D721Med (cell line): ENCODE measurements at regions not wholly inside any gene's neighbourhood (a gene's known extent, or its start where the extent isn't known, plus 50 kb on each side); places are given as distances from the start of the nearest gene placed in this dataset.

Experiments
- DNase-seq: peaks from one replicate; pipeline ENCODE4 v3.0.0; 2011; ENCODE audit warnings: low spot score; ENCODE audit not compliant: insufficient read length
- FAIRE-seq: peaks from 2 replicates; lab custom pipeline; 2011; peaks lifted over from hg19 to GRCh38; lab: Jason Lieb, UNC
- CTCF ChIP-seq: IDR thresholded peaks from 2 replicates; pipeline ENCODE4 v1.5.1; 2012; ENCODE audit warnings: mild to moderate bottlenecking, control low read depth; ENCODE audit not compliant: insufficient read depth; ENCODE audit errors: missing control alignments

GRCh38 chr10:108817135-108817534 lies 1106.2 kb downstream of the XPNPEP1 start:
- no peak for TF ChIP-seq CTCF
- no peak for FAIRE-seq

GRCh38 chr10:108812906-108813305 lies 1110.4 kb downstream of the XPNPEP1 start:
- FAIRE-seq: no peak
- no peak for TF ChIP-seq CTCF
- no peak for DNase-seq

More at GRCh38 chr10:108817135-108817534, 1106.2 kb downstream of the XPNPEP1 start:
- no peak for DNase-seq

GRCh38 chr10:108812296-108812695 lies 1111.0 kb downstream of the XPNPEP1 start:
- DNase-seq (no peak), FAIRE-seq (no peak)
- no peak for TF ChIP-seq CTCF

- no peak for TF ChIP-seq CTCF
- no peak for FAIRE-seq
- no peak for DNase-seq
Measured at GRCh38 chr10:108808228-108808627, 1115.1 kb downstream of the XPNPEP1 start.

- no peak for DNase-seq
Measured at GRCh38 chr10:108801775-108802517, 1121.4 kb downstream of the XPNPEP1 start.

GRCh38 chr10:108801220-108801619 lies 1122.1 kb downstream of the XPNPEP1 start:
- FAIRE-seq (no peak), DNase-seq (no peak)
- no peak for TF ChIP-seq CTCF

More at GRCh38 chr10:108801775-108802517, 1121.4 kb downstream of the XPNPEP1 start:
- no peak for TF ChIP-seq CTCF
- FAIRE-seq: no peak

GRCh38 chr10:108797573-108797972 lies 1125.7 kb downstream of the XPNPEP1 start:
- TF ChIP-seq CTCF: no peak
- DNase-seq (no peak), FAIRE-seq (no peak)
